ENCODE measurements at regions not wholly inside any gene's neighbourhood (a gene's known extent, or its start where the extent isn't known, plus 50 kb on each side); places are given as distances from the start of the nearest gene placed in this dataset.
"Not testable (repeated sequence)": the region's sequence is repeated elsewhere in the genome, so short reads cannot be mapped to it uniquely, and the experiment has no call there.

DNA sequence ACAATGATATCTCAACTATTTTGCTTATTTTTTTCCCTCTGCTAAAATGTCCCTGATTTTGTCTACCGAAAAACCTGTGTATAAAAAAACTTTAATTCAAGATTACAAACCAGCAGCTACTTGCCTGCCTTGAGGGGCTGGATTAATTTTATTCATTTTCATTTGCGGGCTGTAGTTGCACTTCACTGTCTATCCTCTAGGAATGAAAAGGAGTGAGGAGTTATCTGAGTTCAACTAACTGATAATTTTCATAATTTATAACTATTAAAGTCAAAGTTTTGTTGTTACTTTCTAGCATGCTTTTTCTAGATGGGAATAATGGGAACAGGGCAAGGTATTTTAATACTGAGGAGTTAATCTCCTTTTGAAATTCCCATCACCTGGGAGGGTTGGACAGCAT is 50.3 kb upstream of the AGTPBP1 start:
- not testable (repeated sequence) for FAIRE-seq

DNA sequence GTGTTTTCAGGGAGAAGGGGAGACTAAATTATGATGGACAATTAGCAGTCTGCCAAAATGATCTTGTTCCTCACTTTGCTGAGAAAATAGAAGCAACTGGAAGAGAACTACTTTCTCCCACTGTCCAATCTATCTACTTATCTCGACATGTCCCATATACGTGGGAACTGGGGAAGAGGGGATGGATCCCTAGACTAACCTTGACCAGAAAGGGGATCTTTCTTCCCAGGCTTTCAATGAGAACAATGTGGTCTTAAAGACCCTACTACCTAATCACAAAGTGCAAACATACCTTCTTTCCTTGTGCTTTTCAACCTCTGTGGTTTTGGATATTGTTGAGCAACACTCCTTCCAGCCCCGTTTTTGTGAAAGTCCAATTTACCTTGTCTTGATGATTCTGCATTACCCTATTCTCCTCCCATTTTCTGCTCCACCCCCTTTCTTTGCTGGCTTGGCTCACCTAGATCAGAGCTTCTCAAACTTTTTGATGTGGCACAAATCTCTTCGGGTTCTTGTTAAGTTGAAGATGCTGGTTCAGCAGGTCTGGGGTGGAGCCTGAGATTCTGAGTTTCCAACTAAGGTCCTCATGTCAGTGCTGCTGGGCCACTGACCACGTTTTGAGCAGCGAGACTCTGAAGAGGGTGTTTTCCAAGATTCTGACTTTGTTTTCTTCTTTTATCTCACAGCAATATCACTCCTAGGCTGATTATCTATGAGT is 61.4 kb upstream of the AGTPBP1 start:
- FAIRE-seq = not testable (repeated sequence)

DNA sequence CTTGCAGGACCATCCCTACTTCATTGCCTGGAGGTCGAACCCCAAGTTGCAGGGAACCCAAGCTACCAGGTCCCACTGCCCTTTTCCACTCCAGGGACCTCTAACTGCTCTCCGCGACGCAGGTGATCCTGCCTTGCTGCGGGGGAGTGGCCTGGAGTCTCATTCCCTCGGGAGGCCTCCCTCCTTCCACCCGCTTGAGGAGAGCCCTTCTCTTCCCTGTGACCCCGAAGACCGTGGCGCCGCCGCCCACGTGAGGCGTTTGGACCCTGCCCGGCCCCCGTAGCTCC is 63.0 kb upstream of the AGTPBP1 start:
- FAIRE-seq = not testable (repeated sequence)

DNA sequence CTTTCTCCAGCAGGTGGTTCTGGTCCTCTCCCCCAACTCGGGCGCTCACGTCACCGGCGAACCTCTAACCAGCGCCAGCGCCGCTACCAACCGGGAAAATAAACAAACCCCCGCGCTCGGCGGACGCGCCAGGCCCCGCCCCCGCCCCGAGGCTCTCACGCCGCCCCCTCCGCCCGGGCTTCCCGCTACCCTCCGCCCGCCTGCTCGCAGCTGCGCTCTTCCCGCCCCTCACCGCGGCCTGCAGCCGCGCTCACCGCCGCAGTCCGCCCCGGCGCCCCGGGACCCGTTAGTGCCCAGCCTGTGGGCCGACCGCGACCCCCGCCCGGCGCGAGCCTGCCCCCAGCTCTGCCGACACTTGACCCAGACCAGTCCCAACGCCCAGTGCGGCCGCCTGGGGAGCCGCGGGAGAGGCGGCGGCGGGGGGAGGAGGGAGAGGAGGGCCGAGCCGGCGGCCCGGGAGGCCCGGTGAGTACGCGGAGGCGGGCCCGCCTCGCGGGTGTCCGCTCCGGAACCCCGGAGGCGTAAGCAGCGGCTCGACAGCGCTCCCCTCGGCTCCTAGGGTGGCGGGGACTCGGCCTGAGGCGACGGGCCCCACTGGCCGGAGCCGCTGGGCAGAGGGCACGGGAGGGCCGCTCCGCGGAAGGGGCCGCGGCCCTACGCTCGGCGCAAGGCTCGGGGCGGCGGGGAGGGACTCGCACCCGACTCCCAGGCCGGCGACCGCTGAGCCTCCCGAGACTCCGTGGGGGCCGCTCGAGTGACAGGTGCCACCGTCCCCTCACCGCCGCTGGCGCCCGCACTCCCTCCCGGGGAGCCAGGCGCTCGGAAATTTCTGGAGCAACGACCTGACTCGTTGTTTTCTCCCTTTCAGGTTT is 63.6 kb upstream of the AGTPBP1 start:
- FAIRE-seq = peak; percentile 43

DNA sequence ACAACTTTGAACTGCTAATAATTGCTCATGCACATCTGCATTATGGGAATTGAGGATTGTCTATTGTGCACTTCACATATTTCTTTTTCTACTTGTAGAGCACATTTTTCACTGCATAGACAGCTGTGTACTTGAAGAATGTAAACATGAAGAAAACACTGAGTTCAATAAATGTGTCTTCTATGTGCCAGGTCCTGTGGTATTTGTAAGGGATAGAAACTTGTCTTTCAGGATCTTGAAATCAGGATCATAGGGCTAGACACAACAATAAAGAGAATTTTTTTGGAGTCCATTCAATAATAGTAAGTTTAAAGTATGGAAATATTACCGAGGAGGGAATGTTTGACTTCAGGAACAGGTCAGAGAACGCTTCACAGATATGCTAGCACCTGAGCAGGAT is 66.6 kb upstream of the AGTPBP1 start:
- FAIRE-seq = not testable (repeated sequence)

DNA sequence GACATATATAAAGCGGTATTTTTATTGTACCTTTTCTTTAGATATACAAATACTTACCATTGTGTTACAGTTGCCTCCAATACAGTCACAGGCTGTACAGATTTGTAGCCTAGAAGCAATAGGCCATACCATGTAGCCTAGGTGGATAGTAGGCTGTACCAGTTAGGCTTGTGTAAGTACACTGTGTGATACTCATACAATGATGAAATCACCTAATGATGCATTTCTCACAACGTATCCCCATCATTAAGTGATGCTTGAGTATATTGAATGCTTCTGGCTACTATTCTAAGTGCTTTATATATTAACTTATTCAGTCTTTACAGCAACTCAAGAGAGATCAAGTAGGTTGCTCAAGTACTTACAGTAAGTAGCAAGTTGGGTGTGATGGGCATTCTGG is 71.6 kb upstream of the AGTPBP1 start:
- not testable (repeated sequence) for FAIRE-seq

DNA sequence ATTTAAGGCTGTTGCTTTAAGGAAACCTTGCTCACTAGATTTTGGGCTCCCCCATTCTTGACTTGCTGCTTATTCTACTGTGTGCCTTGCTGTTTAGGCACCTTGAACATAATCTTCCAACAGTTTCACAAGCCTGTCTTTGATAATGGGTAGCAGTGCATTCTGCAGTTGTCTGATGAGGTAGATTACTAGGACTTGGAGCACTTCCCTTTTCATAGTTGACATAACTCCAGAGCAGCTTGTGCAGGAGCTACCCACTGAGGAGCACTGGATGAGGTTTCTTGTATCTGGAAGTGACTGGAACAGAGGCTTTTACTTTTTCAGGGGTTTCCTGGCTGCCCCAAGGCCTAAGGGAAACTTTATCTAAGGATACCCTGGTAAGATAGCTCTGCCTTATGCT is 73.0 kb upstream of the AGTPBP1 start:
- FAIRE-seq = not testable (repeated sequence)

DNA sequence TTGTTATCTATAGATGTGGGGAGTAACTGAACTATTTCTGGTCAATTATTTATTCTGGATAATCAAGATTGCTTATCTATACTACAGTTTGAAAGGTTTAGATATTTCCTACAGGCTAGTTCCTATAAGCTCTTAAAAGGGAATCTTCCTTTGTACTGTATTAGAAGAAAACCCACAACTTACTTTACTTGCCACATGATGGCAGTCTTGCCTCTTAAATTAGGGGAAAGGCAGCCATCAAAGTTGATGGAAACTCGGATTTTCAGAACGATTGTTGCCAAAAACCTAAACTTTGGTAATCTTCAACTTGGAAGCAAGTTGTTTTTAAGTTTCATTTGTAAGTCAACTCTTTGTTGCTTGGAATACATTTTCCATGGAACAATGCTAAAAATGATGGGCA is 77.2 kb upstream of the AGTPBP1 start:
- peak; percentile 100 for FAIRE-seq

DNA sequence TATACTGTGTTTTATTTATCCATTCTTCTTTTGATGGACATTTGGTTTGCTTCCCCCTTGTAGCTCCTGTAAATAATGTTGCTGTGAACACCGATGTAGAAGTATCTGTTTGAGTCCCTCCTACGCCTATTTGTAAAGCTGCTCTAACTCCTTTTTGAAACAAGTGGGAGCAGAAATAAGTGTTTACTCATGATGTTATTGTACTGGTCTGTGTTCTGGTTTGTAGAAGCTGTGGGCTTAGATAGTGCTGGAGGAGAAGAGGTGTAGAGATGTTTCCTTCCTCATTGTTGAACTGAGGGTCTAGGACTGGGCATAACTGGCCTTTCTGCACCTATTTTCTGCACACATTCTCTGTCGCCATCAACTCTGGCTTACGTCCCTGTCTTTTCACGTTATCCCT is 78.8 kb upstream of the AGTPBP1 start:
- FAIRE-seq = not testable (repeated sequence)

DNA sequence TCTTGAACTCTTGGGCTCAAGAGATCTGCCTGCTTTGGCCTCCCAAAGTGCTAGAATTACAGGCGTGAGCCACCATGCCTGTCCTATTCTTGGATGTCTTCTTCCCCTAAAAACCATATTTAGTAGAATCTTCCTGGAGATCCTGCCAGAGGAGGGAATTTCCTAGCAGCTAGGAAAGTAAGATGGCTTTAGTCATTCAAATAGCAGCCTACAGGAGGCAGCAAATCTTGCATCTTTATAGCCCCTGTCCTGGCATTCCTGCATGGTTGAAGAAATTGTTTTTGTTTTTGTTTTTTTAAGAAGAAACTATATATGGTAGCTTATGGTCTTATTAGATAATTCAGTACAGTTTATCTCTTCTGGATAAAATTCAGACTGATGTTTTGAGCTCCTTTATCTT is 83.2 kb upstream of the AGTPBP1 start:
- not testable (repeated sequence) for FAIRE-seq

DNA sequence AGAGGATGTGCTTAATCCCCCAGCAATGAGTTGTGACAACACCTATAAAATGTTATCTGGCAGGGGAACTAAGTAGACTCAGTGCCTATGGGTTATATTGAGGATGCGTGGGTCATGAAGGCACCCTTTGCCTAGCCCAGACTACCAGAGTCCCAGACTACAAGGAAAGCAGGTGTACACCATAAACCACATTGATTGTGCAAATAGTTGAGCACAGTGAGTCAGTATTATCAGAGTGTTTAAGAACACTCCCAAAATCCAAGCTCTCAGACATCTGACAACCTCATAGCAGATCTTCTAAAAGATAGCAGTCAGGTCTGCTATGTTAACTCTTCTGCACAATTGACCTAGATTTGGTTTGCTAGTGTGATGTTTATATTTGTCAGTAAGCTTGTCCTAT is 92.8 kb upstream of the AGTPBP1 start:
- peak; percentile 96 for FAIRE-seq

DNA sequence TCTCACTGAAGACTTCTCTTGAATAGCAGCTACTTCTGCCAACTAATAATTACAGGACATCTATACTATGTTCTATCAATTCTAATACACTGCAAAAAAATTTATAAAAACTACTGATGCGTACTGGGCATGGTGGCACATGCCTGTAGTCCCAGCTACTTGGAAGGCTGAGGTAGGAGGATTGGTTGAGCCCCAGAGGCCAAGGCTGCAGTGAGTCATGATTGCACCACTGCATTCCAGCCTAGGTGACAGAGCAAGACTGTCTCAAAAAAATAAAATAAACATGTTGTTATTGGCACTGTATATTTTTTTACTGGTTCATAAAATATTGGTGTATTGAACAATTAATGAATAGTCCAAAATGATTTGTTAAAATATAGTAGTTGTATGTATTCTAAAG is 97.0 kb upstream of the NAA35 start:
- FAIRE-seq = not testable (repeated sequence)

DNA sequence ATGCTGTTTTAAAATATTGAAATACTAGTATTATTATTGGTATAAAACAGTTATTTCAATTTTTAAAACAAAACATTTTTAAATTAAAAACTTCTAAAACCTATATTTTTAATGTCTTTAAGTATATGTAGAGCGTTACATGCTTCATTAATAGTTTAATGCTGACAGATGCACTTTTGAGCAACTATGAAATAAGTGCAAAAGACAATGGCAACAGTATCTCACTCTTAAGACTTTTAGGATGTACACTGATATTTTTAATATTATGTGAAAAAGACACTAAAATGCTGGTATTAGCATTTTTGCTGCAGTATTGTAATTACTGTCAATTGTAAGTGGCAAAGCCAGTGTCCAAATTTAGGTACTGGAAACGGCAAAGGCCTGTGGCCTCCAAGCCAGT is 93.2 kb upstream of the NAA35 start:
- FAIRE-seq = not testable (repeated sequence)

DNA sequence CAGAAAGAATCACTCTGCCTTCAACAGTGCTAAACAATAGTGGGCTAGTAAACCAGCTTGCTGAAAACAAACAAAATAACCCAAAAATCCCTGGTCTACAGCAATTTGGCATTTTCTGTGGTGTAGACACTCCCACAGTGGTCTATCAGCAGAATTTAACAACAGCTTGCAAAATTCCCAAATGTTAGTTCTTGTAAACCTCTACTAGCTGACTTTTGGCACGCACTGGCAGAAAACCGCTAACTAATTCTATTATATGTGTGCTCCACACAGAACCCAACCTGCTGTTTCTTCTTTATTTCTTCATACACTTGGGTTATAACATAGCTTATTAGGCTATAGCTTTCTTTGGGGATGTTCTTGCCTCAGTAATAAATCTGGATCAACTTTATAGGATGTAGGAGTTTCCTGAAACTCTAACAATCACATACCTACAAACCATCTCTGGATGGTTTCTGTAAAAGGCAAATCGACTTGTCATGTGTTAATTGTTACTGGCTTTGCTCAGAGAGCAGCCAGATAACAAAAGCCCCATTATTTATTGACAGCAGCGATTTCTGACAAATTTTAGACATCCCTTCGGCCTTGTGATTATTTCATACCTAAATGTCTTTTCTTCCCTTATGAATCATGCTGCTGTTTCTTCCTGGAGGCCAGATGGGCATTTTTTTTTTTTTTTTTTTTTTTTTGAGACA is 82.7 kb upstream of the NAA35 start:
- FAIRE-seq = no peak

DNA sequence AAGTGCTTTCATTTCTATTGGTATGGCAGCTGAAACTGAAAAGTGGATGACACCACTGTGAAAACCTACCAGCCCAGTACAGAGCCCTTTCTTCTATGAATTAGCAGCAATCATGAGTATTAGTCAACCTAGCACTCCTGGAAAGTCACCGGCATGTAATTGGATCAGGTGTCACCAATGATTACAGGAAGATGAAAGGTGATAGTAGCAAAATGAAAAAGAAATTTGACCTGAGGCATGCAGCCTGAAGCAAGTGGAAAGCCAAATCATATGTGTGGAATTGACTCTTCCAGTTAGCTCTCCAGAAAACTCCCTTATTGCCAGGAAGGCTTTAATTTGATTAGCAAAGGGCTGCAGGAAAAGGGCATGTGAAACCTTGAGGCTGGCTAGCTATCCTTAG is 81.2 kb upstream of the NAA35 start:
- no peak for FAIRE-seq

DNA sequence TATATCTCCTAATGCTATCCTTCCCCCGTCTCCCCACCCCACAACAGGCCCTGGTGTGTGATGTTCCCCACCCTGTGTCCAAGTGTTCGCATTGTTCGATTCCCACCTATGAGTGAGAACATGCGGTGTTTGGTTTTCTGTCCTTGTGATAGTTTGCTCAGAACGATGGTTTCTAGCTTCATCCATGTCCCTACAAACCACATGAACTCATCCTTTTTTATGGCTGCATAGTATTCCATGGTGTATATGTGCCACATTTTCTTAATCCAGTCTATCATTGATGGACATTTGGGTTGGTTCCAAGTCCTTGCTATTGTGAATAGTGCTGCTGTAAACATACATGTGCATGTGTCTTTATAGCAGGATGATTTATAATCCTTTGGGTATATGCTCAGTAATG is 79.1 kb upstream of the NAA35 start:
- FAIRE-seq = not testable (repeated sequence)

DNA sequence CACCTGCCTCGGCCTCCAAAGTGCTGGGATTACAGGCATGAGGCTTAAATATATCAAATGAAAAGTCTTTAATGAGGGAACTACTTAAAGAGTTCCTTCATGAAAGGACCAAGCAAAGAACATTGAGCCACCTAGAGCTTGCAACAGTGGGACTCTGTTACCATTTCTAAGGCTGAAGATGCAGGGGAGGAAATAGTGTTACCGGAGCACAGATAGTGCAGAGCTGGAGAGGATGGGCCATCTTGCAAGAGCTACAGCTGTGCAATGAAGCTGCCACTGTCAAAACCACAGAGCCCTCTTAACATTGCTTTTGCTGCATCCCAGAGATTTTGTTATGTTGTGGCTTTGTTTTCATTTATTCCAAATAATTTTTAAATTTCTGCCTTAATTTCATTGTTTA is 77.1 kb upstream of the NAA35 start:
- no peak for FAIRE-seq

DNA sequence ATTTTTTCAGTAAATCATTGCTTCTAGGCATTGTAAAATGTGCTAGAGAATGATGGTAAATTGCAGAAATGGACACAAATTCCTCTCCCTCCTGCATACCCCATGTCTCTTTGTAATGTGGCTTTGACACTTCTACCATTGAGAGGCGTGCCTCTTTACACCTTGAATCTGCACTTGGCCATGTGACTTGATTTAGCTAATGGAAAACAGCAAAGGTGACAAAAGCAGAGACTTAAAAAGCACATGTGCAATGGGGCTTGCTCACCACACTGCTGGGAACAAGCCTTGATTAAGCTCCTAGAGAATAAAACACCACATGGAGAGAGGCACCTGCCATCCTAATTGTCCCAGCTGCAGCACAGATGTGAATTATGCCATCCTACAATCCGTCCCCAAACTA is 69.9 kb upstream of the NAA35 start:
- FAIRE-seq = no peak

DNA sequence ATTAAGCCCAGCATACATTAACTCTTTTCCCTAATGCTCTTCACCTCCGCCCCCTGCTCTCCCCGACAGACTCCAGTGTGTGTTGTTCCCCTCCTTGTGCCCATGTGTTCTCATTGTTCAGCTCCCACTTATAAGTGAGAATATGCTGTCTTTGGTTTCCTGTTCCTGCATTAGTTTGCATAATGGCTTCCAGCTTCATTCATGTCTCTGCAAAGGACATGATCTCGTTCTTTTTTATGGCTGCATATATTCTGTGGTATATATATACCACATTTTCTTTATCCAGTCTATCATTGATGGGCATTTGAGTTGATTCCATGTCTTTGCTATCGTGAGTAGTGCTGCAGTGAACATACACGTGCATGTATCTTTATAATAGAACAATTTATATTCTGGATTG is 69.3 kb upstream of the NAA35 start:
- not testable (repeated sequence) for FAIRE-seq

DNA sequence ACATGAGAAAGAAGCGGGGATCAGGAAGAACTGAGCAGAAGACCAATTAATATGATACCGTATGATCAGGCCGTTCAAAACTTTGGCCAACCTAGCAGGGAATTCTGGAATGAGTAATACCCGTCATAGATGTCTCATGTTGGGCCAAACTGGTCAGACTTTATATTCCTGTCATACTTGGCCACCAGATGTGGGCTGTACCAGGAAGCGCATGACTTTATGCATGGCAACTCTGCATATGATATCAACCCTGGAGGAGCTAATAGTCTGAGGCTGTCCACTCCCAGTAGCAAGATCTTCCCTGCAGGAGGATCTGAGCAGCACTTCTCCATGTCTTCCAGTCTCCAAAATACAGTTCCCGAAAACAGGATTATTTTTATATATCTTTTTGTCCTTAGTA is 68.5 kb upstream of the NAA35 start:
- FAIRE-seq = no peak

DNA sequence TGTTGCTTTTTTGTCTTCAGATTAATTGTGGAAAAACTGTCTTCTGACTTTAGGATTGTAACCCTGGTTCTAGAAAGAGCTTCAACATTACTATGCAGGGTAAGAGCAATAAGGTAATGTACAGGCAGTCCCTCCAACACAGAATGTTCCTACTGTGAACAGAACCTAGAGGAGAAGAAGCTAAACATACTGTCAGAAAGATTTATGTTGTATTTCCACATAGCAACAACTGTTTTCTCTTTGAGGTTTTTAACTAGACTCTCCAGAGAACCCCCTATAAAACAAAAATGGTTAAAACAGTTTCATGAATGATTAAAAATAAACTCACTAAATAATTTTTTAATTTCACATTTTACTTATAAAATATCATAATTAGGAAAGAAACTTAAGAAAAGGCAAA is 64.3 kb upstream of the NAA35 start:
- no peak for FAIRE-seq

DNA sequence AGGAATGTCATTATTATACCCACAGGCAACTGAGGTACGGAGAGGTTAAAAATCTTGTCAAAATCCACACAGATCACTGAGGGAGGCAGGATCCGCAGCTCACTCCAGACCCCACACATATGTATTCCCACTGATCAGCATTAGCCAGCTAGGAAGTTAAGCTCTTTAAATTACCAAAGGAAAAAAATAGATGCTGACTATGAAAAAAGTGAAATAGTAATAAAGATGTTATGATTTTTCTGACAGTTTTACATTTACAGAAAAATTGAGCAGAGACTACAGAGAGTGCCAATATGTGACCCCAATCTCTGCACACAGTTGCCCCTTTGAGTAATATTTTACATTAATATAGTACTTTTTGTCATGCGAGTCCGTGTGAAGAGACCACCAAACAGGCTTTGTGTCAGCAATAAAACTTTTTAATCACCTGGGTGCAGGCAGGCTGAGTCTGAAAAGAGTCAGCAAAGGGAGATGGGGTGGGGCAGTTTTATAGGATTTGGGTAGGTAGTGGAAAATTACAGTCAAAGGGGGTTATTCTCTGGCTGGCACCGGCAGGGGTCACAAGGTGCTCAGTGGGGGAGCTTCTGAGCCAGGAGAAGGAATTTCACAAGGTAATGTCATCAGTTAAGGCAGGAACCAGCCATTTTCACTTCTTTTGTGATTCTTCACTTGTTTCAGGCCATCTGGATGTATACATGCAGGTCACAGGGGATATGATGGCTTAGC is 61.9 kb upstream of the NAA35 start:
- FAIRE-seq = not testable (repeated sequence)

DNA sequence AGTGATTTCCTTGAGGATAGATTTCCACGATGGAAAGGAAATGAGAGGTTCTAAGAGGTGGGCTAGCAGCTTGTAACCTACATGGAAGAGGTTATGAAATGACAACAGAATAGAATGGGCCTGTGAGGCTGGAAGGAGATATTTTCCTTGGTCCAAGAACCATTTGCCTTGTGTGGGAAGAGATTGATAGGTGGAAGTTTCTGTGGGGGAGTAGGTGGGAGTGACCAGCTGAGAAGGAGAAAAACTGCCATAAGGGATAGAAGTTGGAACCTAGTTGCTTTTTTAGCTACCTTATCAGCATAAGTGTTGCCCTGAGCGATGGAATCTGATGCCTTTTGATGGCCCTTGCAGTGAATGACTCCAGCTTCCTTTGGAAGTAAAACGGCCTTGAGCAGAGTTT is 60.4 kb upstream of the NAA35 start:
- FAIRE-seq = not testable (repeated sequence)

Measured in islet of Langerhans (tissue), 1 donor.